K562 (cell line): ENCODE measurements at regions not wholly inside any gene's neighbourhood (a gene's known extent, or its start where the extent isn't known, plus 50 kb on each side); places are given as distances from the start of the nearest gene placed in this dataset.

Source experiments
- CTCF ChIP-seq, 3 experiments: IDR thresholded peaks in 2 of 3; conservative IDR thresholded peaks in 1 of 3; 2 replicates each; pipeline ENCODE4 v1.5.1; 2011 to 2012; ENCODE audit warnings: low read length in 3 of 3, mild to moderate bottlenecking in 3 of 3, control low read depth in 2 of 3, improper control_type of control experiment in 1 of 3, inconsistent platforms in 1 of 3, low read depth in 1 of 3, mixed read lengths in 1 of 3, moderate library complexity in 1 of 3; ENCODE audit not compliant: insufficient read depth in 2 of 3
- MAFK ChIP-seq: IDR thresholded peaks from 2 replicates; pipeline ENCODE4 v1.6.1; 2011; ENCODE audit warnings: low read length, improper control_type of control experiment

DNA sequence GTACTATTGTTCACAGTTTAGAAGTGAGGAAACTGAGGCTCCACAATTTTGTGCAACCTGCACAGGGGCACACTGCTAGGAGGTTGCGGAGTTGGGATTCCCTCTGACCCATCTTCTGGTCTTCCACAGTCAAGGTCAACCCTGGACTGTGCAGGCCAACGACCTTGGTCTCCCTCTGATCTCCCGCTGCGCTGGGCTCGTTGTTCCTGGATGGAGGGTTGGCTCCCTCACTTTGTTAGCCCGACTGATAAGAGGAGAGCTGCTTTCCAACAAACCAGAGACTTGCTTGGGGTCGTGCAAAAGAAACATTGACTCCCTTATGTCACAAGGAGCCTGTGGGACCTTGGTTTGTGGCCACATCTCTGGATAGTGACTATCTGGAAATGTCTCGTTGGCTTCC, 187.6 kb downstream of the MYCN start:
- TF ChIP-seq CTCF (IDR thresholded peaks at IDR 0.05 in 2 of 3, conservative IDR thresholded peaks at IDR 0.05 in 1 of 3; ENCODE audit: insufficient read depth in 2 of 3, low read depth in 1 of 3, low read length in 3 of 3) (no peak), MAFK (no peak)
